HG03039 (cell line): ENCODE measurements at regions not wholly inside any gene's neighbourhood (a gene's known extent, or its start where the extent isn't known, plus 50 kb on each side); places are given as distances from the start of the nearest gene placed in this dataset.
"Not testable (repeated sequence)": the region's sequence is repeated elsewhere in the genome, so short reads cannot be mapped to it uniquely, and the experiment has no call there.

Experiments
- ATAC-seq: cut with Tn5 transposase; IDR thresholded peaks from one replicate; pipeline ENCODE4 v1.9.1; 2021; ENCODE audit warnings: mild to moderate bottlenecking, moderate library complexity; ENCODE audit not compliant: unreplicated experiment

GRCh38 chr17:70320673-70321345, 151.5 kb downstream of the KCNJ2 start:
- ATAC-seq = no peak

GRCh38 chr17:70321352-70321751, 152.0 kb downstream of the KCNJ2 start:
- ATAC-seq = no peak

- ATAC-seq = no peak
Observed at GRCh38 chr17:70323269-70323668, 153.9 kb downstream of the KCNJ2 start.

- no peak for ATAC-seq
Observed at GRCh38 chr17:70324031-70324430, 154.7 kb downstream of the KCNJ2 start.

GRCh38 chr17:70327279-70327678, 157.9 kb downstream of the KCNJ2 start:
- no peak for ATAC-seq

- ATAC-seq = no peak
Observed at GRCh38 chr17:70327723-70328122, 158.4 kb downstream of the KCNJ2 start.

GRCh38 chr17:70329721-70330120, 160.4 kb downstream of the KCNJ2 start:
- no peak for ATAC-seq

- ATAC-seq = not testable (repeated sequence)
Observed at GRCh38 chr17:70331066-70331465, 161.7 kb downstream of the KCNJ2 start.

GRCh38 chr17:70332356-70333210, 163.3 kb downstream of the KCNJ2 start:
- ATAC-seq = no peak

GRCh38 chr17:70336411-70336810, 167.1 kb downstream of the KCNJ2 start:
- ATAC-seq = no peak

- no peak for ATAC-seq
Observed at GRCh38 chr17:70338946-70339354, 169.6 kb downstream of the KCNJ2 start.

GRCh38 chr17:70343114-70343513, 173.8 kb downstream of the KCNJ2 start:
- no peak for ATAC-seq

- ATAC-seq = no peak
Observed at GRCh38 chr17:70344386-70345060, 175.2 kb downstream of the KCNJ2 start.

- no peak for ATAC-seq
Observed at GRCh38 chr17:70345061-70345460, 175.7 kb downstream of the KCNJ2 start.

GRCh38 chr17:70352834-70353233, 183.5 kb downstream of the KCNJ2 start:
- ATAC-seq = no peak

- ATAC-seq = no peak
Observed at GRCh38 chr17:70353408-70354092, 184.2 kb downstream of the KCNJ2 start.

GRCh38 chr17:70355185-70355584, 185.9 kb downstream of the KCNJ2 start:
- no peak for ATAC-seq

GRCh38 chr17:70357190-70357589, 187.9 kb downstream of the KCNJ2 start:
- no peak for ATAC-seq

- peak; percentile 87 for ATAC-seq
Observed at GRCh38 chr17:70365091-70365583, 195.8 kb downstream of the KCNJ2 start.

- ATAC-seq = no peak
Observed at GRCh38 chr17:70366386-70366785, 197.1 kb downstream of the KCNJ2 start.

GRCh38 chr17:70368011-70368410, 198.7 kb downstream of the KCNJ2 start:
- no peak for ATAC-seq
